ENCODE measurements at regions not wholly inside any gene's neighbourhood (a gene's known extent, or its start where the extent isn't known, plus 50 kb on each side); places are given as distances from the start of the nearest gene placed in this dataset.
"Not testable (repeated sequence)": the region's sequence is repeated elsewhere in the genome, so short reads cannot be mapped to it uniquely, and the experiment has no call there.

- Histone ChIP-seq H3K4me3 (ENCODE audit: low read depth, low read length) (no peak overlapping the region), H3K27me3 (ENCODE audit: insufficient read depth, low read depth, severe bottlenecking) (no peaks in the 10 kb centered on the region), H3K27ac (no peak overlapping the region), H3K9me3 (ENCODE audit: severe bottlenecking) (no peaks in the 10 kb centered on the region), H3K36me3 (no peaks in the 10 kb centered on the region)
- TF ChIP-seq CTCF (IDR thresholded peaks at IDR 0.05; ENCODE audit: low read depth, low read length), result no peak
- DNase-seq, result no peak
Measured at GRCh38 chr5:154702477-154702876, 52.7 kb upstream of the LARP1 start.

GRCh38 chr5:154701725-154702124 is 53.5 kb upstream of the LARP1 start:
- H3K9me3 ChIP-seq (ENCODE audit: severe bottlenecking); DNase-seq; H3K27ac ChIP-seq: not testable (repeated sequence)

GRCh38 chr5:154701181-154701580 is 54.0 kb upstream of the LARP1 start:
- no peak overlapping the region for H3K27ac ChIP-seq
- H3K36me3 ChIP-seq, result no peaks in the 10 kb centered on the region
- no peak overlapping the region for H3K4me3 ChIP-seq (ENCODE audit: low read depth, low read length)
- H3K9me3 ChIP-seq (ENCODE audit: severe bottlenecking), result no peaks in the 10 kb centered on the region
- H3K27me3 ChIP-seq (ENCODE audit: insufficient read depth, low read depth, severe bottlenecking), result no peaks in the 10 kb centered on the region
- TF ChIP-seq CTCF (IDR thresholded peaks at IDR 0.05; ENCODE audit: low read depth, low read length), result no peak
- no peak for DNase-seq

More at GRCh38 chr5:154701725-154702124, 53.5 kb upstream of the LARP1 start:
- not testable (repeated sequence) for H3K36me3 ChIP-seq; H3K4me3 ChIP-seq (ENCODE audit: low read depth, low read length); H3K27me3 ChIP-seq (ENCODE audit: insufficient read depth, low read depth, severe bottlenecking)

GRCh38 chr5:154700289-154700928 is 54.8 kb upstream of the LARP1 start:
- H3K9me3 ChIP-seq (ENCODE audit: severe bottlenecking); H3K27me3 ChIP-seq (ENCODE audit: insufficient read depth, low read depth, severe bottlenecking); H3K36me3 ChIP-seq; H3K4me3 ChIP-seq (ENCODE audit: low read depth, low read length); DNase-seq; H3K27ac ChIP-seq: not testable (repeated sequence)

- no peak for DNase-seq
- Histone ChIP-seq H3K27me3 (ENCODE audit: insufficient read depth, low read depth, severe bottlenecking) (no peaks in the 10 kb centered on the region), H3K9me3 (ENCODE audit: severe bottlenecking) (no peaks in the 10 kb centered on the region), H3K4me3 (ENCODE audit: low read depth, low read length) (no peak overlapping the region), H3K27ac (no peak overlapping the region), H3K36me3 (no peaks in the 10 kb centered on the region)
- no peak for TF ChIP-seq CTCF (IDR thresholded peaks at IDR 0.05; ENCODE audit: low read depth, low read length)
Measured at GRCh38 chr5:154698763-154699162, 56.4 kb upstream of the LARP1 start.

- no peak for DNase-seq
Measured at GRCh38 chr5:154697371-154697770, 57.8 kb upstream of the LARP1 start.

More at GRCh38 chr5:154697371-154697770, 57.8 kb upstream of the LARP1 start:
- no peak overlapping the region for H3K27ac ChIP-seq
- H3K4me3 ChIP-seq (ENCODE audit: low read depth, low read length), result no peak overlapping the region
- H3K27me3 ChIP-seq (ENCODE audit: insufficient read depth, low read depth, severe bottlenecking), result no peaks in the 10 kb centered on the region
- no peaks in the 10 kb centered on the region for H3K36me3 ChIP-seq
- H3K9me3 ChIP-seq (ENCODE audit: severe bottlenecking), result no peaks in the 10 kb centered on the region
- TF ChIP-seq CTCF (IDR thresholded peaks at IDR 0.05; ENCODE audit: low read depth, low read length), result no peak
